Tibial nerve (tissue), 4 donors: ENCODE measurements at regions not wholly inside any gene's neighbourhood (a gene's known extent, or its start where the extent isn't known, plus 50 kb on each side); places are given as distances from the start of the nearest gene placed in this dataset.

Experiments used
- DNase-seq, 2 donors: peaks; one replicate each; pipeline ENCODE4 v3.0.0-alpha.2; 2019; ENCODE audit warnings: low spot score in 2 of 2
- H3K27ac ChIP-seq, 4 donors: fragments of 200-600 bp; sonication (generic) in 3 of 4; one replicate each; pipeline ENCODE4 v1.5.1; 2017 to 2019; ENCODE audit warnings: mild to moderate bottlenecking in 1 of 4
- H3K27me3 ChIP-seq, 2 donors: fragments of 200-600 bp; sonication (generic) in 1 of 2; one replicate each; pipeline versions ENCODE4 v1.5.1 to v1.6.0; 2017 to 2019
- H3K36me3 ChIP-seq, 3 donors: fragments of 200-600 bp; sonication (generic); one replicate each; pipeline ENCODE4 v1.5.1; 2018 to 2019
- H3K4me1 ChIP-seq, 4 donors: fragments of 200-600 bp; sonication (generic) in 3 of 4; one replicate each; pipeline ENCODE4 v1.5.1; 2017 to 2019
- H3K4me3 ChIP-seq, 4 donors: fragments of 200-600 bp; sonication (generic) in 3 of 4; one replicate each; pipeline ENCODE4 v1.5.1; 2017 to 2019; ENCODE audit warnings: mild to moderate bottlenecking in 1 of 4, moderate library complexity in 1 of 4
- H3K9me3 ChIP-seq, 4 donors: fragments of 200-600 bp; sonication (generic) in 3 of 4; one replicate each; pipeline ENCODE4 v1.5.1; 2017 to 2019
- CTCF ChIP-seq, 5 experiments: fragments of 200-600 bp in 3 of 5; fragments of 450-650 bp in 2 of 5; sonication (generic) in 3 of 5; IDR thresholded peaks; one replicate each; pipeline ENCODE4 v1.5.1; 2016 to 2019; ENCODE audit warnings: antibody characterized with exemption in 5 of 5, mild to moderate bottlenecking in 3 of 5, moderate library complexity in 2 of 5
- EP300 ChIP-seq, 2 donors: sonication (generic); formaldehyde crosslinking; IDR thresholded peaks; one replicate each; pipeline ENCODE4 v1.6.1; 2017; ENCODE audit warnings: antibody characterized with exemption in 2 of 2, mild to moderate bottlenecking in 1 of 2
- POLR2A ChIP-seq, 2 donors: fragments of 450-650 bp; IDR thresholded peaks; one replicate each; pipeline ENCODE4 v1.6.1; 2017; ENCODE audit warnings: antibody characterized with exemption in 2 of 2, mild to moderate bottlenecking in 2 of 2, moderate library complexity in 2 of 2
- WGBS, 2 donors: methylation state at CpG; one replicate each; pipeline ENCODE4 v1.1.5; 2018; 5-methylcytosine and 5-hydroxymethylcytosine counted together

DNA sequence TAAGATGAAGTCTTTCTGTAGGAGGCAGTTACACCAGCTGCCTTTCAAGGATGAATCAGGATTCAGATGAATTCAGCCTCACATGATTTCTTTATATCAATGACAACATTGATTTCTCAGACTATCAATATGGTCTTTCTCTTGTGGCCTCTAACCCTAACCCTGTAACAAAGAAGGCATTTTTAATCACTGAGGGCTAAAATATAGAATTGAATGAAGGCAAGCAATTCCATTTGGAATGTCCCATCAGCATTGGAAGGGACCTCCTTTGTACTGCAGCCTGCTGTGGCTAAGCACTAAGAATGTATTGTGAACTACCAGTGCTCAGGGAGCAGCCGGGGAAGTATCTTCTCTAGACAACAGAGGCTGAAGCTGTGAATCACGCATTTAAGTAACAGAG lies 90.6 kb upstream of the FRMD6 start:
- H3K4me3 ChIP-seq: no peak overlapping the region
- no peak for TF ChIP-seq POLR2A (IDR thresholded peaks at IDR 0.05)
- TF ChIP-seq CTCF (IDR thresholded peaks at IDR 0.05): no peak
- no peak for TF ChIP-seq EP300 (IDR thresholded peaks at IDR 0.05)
- no peak for DNase-seq
- H3K4me1 ChIP-seq: no peaks in the 10 kb centered on the region
- 47 to 66% methylated on average over 2 of the region's 2 CpGs for WGBS, 2 donors
- no peaks in the 10 kb centered on the region for H3K9me3 ChIP-seq
- no peaks in the 10 kb centered on the region for H3K27me3 ChIP-seq
- no peaks in the 10 kb centered on the region for H3K36me3 ChIP-seq
- H3K27ac ChIP-seq: no peak overlapping the region

DNA sequence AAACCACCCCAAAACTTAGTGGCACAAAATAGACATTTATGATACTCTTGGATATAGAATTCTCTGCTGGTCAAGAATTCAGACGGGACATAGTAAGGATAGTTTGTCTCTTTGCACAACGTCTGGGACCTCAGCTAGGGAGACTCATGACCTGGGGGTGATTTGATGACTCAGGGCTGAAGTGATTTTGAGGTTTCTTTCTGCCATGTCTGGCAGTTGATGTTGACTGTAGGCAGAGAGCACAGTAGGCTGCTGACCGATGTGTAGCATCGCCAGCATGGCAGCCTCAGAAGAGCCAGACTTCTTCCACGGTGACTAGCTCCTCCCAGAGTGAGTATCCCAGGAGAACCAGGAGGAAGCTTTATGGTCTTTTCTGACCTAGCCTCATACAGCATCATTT lies 88.9 kb upstream of the FRMD6 start:
- Histone ChIP-seq H3K27ac (no peak overlapping the region), H3K4me3 (no peak overlapping the region), H3K36me3 (no peaks in the 10 kb centered on the region), H3K9me3 (no peaks in the 10 kb centered on the region), H3K27me3 (no peaks in the 10 kb centered on the region), H3K4me1 (no peaks in the 10 kb centered on the region)
- WGBS, 2 donors: 86 to 88% methylated on average over 5 of the region's 5 CpGs
- no peak for TF ChIP-seq CTCF (IDR thresholded peaks at IDR 0.05)
- no peak for TF ChIP-seq EP300 (IDR thresholded peaks at IDR 0.05)
- no peak for TF ChIP-seq POLR2A (IDR thresholded peaks at IDR 0.05)
- no peak for DNase-seq

GRCh38 chr14:51563560-51563959 lies 88.2 kb upstream of the FRMD6 start:
- WGBS, 2 donors: 83 to 88% methylated on average over 3 of the region's 3 CpGs
- Histone ChIP-seq H3K9me3 (no peaks in the 10 kb centered on the region), H3K27ac (no peak overlapping the region), H3K27me3 (no peaks in the 10 kb centered on the region), H3K4me1 (no peaks in the 10 kb centered on the region), H3K36me3 (no peaks in the 10 kb centered on the region), H3K4me3 (no peak overlapping the region)
- TF ChIP-seq POLR2A (IDR thresholded peaks at IDR 0.05) (no peak), EP300 (IDR thresholded peaks at IDR 0.05) (no peak), CTCF (IDR thresholded peaks at IDR 0.05) (no peak)
- no peak for DNase-seq

GRCh38 chr14:51564460-51564859 lies 87.2 kb upstream of the FRMD6 start:
- H3K4me3 ChIP-seq: no peak overlapping the region
- H3K27ac ChIP-seq: no peak overlapping the region
- DNase-seq: no peak
- H3K36me3 ChIP-seq: no peaks in the 10 kb centered on the region
- H3K4me1 ChIP-seq: no peaks in the 10 kb centered on the region
- H3K9me3 ChIP-seq: no peaks in the 10 kb centered on the region
- 60 to 64% methylated on average over 5 of the region's 5 CpGs for WGBS, 2 donors
- no peak for TF ChIP-seq EP300 (IDR thresholded peaks at IDR 0.05)
- TF ChIP-seq POLR2A (IDR thresholded peaks at IDR 0.05): no peak
- no peak for TF ChIP-seq CTCF (IDR thresholded peaks at IDR 0.05)
- H3K27me3 ChIP-seq: no peaks in the 10 kb centered on the region

GRCh38 chr14:51564986-51565604 lies 86.6 kb upstream of the FRMD6 start:
- WGBS, 2 donors: 63 to 79% methylated on average over 6 of the region's 6 CpGs
- H3K9me3 ChIP-seq: no peaks in the 10 kb centered on the region
- TF ChIP-seq POLR2A (IDR thresholded peaks at IDR 0.05) (no peak), EP300 (IDR thresholded peaks at IDR 0.05) (no peak), CTCF (IDR thresholded peaks at IDR 0.05) (no peak)
- H3K36me3 ChIP-seq: no peaks in the 10 kb centered on the region
- no peak overlapping the region for H3K27ac ChIP-seq
- no peaks in the 10 kb centered on the region for H3K4me1 ChIP-seq
- DNase-seq: no peak
- H3K4me3 ChIP-seq: no peak overlapping the region
- no peaks in the 10 kb centered on the region for H3K27me3 ChIP-seq
